ENCODE measurements at regions not wholly inside any gene's neighbourhood (a gene's known extent, or its start where the extent isn't known, plus 50 kb on each side); places are given as distances from the start of the nearest gene placed in this dataset.
"Not testable (repeated sequence)": the region's sequence is repeated elsewhere in the genome, so short reads cannot be mapped to it uniquely, and the experiment has no call there.

GRCh38 chr11:67826028-67826950 is 151.9 kb upstream of the ALDH3B2 start:
- POLR2A ChIA-PET = not testable (repeated sequence)

GRCh38 chr11:67824861-67825260 is 150.4 kb upstream of the ALDH3B2 start:
- H3K9ac ChIP-seq (replicated peaks; ENCODE audit: extremely low read depth, insufficient read depth, low read length); dilution Hi-C loops (cut with MboI; ENCODE audit: extremely low pct_ligation_motif_present, low sequenced_read_pairs); H3K9me1 ChIP-seq (replicated peaks; ENCODE audit: control insufficient read depth, extremely low read depth, insufficient read depth, low read length); FAIRE-seq; H3K4me1 ChIP-seq (ENCODE audit: control insufficient read depth, extremely low read depth, insufficient read depth, low read length); H2AFZ ChIP-seq (ENCODE audit: low read depth, low read length); H3K4me3 ChIP-seq (replicated peaks in 1 of 3; ENCODE audit: insufficient read depth in 1 of 3, low read depth in 1 of 3, low read length in 3 of 3); CTCF ChIA-PET; H3K27ac ChIP-seq (ENCODE audit: insufficient read depth, low read depth, low read length); H3K9me3 ChIP-seq (replicated peaks; ENCODE audit: control insufficient read depth, insufficient read depth, low read length); H3K79me2 ChIP-seq (ENCODE audit: control insufficient read depth, insufficient read depth, low read length); H4K20me1 ChIP-seq (replicated peaks; ENCODE audit: control insufficient read depth, extremely low read depth, insufficient read depth, low read length); H3K27me3 ChIP-seq (ENCODE audit: control insufficient read depth in 2 of 2, insufficient read depth in 2 of 2, low read length in 2 of 2); POLR2A ChIA-PET; DNase-seq (ENCODE audit: low read depth, low spot score); H3K4me2 ChIP-seq (ENCODE audit: insufficient read depth, low read length); BruUV-seq (replicated peaks); H3K36me3 ChIP-seq (ENCODE audit: control insufficient read depth in 2 of 2, extremely low read depth in 1 of 2, insufficient read depth in 2 of 2, low read length in 2 of 2); intact Hi-C loops (cut with micrococcal nuclease): not testable (repeated sequence)

More at GRCh38 chr11:67826028-67826950, 151.9 kb upstream of the ALDH3B2 start:
- FAIRE-seq; H3K4me1 ChIP-seq (ENCODE audit: control insufficient read depth, extremely low read depth, insufficient read depth, low read length); H3K4me3 ChIP-seq (replicated peaks in 1 of 3; ENCODE audit: insufficient read depth in 1 of 3, low read depth in 1 of 3, low read length in 3 of 3); intact Hi-C loops (cut with micrococcal nuclease); H3K27me3 ChIP-seq (ENCODE audit: control insufficient read depth in 2 of 2, insufficient read depth in 2 of 2, low read length in 2 of 2); H3K9ac ChIP-seq (replicated peaks; ENCODE audit: extremely low read depth, insufficient read depth, low read length); H3K4me2 ChIP-seq (ENCODE audit: insufficient read depth, low read length); H3K9me3 ChIP-seq (replicated peaks; ENCODE audit: control insufficient read depth, insufficient read depth, low read length); H3K79me2 ChIP-seq (ENCODE audit: control insufficient read depth, insufficient read depth, low read length); H3K27ac ChIP-seq (ENCODE audit: insufficient read depth, low read depth, low read length); CTCF ChIA-PET; H3K36me3 ChIP-seq (ENCODE audit: control insufficient read depth in 2 of 2, extremely low read depth in 1 of 2, insufficient read depth in 2 of 2, low read length in 2 of 2); dilution Hi-C loops (cut with MboI; ENCODE audit: extremely low pct_ligation_motif_present, low sequenced_read_pairs); H3K9me1 ChIP-seq (replicated peaks; ENCODE audit: control insufficient read depth, extremely low read depth, insufficient read depth, low read length); H2AFZ ChIP-seq (ENCODE audit: low read depth, low read length); BruUV-seq (replicated peaks); H4K20me1 ChIP-seq (replicated peaks; ENCODE audit: control insufficient read depth, extremely low read depth, insufficient read depth, low read length): not testable (repeated sequence)
- DNase-seq (ENCODE audit: low read depth, low spot score) = peak; percentile 85
